RPMI8226 (cell line): ENCODE measurements at regions not wholly inside any gene's neighbourhood (a gene's known extent, or its start where the extent isn't known, plus 50 kb on each side); places are given as distances from the start of the nearest gene placed in this dataset.

Source experiments
- DNase-seq: peaks from one replicate; pipeline ENCODE4 v3.0.0-alpha.2; 2015

- DNase-seq, result peak; percentile 89
Observed at GRCh38 chr12:66066137-66066928, 64.2 kb downstream of the LLPH start.

GRCh38 chr12:66065641-66066136 lies 64.9 kb downstream of the LLPH start:
- DNase-seq, result no peak

- DNase-seq, result no peak
Observed at GRCh38 chr12:66065150-66065549, 65.4 kb downstream of the LLPH start.

GRCh38 chr12:66063916-66064315 lies 66.6 kb downstream of the LLPH start:
- DNase-seq, result no peak

GRCh38 chr12:66062290-66062625 lies 68.3 kb downstream of the LLPH start:
- DNase-seq, result no peak

GRCh38 chr12:66061557-66062289 lies 68.8 kb downstream of the LLPH start:
- no peak for DNase-seq

- no peak for DNase-seq
Observed at GRCh38 chr12:66061076-66061475, 69.5 kb downstream of the LLPH start.

GRCh38 chr12:66060163-66060907 lies 70.2 kb downstream of the LLPH start:
- no peak for DNase-seq

GRCh38 chr12:66059666-66060065 lies 70.9 kb downstream of the LLPH start:
- no peak for DNase-seq

GRCh38 chr12:66058554-66058953 lies 72.0 kb downstream of the LLPH start:
- no peak for DNase-seq

GRCh38 chr12:66055837-66056319 lies 74.7 kb downstream of the LLPH start:
- DNase-seq, result peak; percentile 52

- DNase-seq, result no peak
Observed at GRCh38 chr12:66052988-66053615, 77.4 kb downstream of the LLPH start.

GRCh38 chr12:66051361-66051760 lies 79.2 kb downstream of the LLPH start:
- DNase-seq, result no peak

- no peak for DNase-seq
Observed at GRCh38 chr12:66050610-66051009, 79.9 kb downstream of the LLPH start.

GRCh38 chr12:66050283-66050576 lies 80.3 kb downstream of the LLPH start:
- DNase-seq, result no peak

GRCh38 chr12:66049538-66050282 lies 80.8 kb downstream of the LLPH start:
- no peak for DNase-seq

GRCh38 chr12:66048835-66049537 lies 81.6 kb downstream of the LLPH start:
- no peak for DNase-seq

- DNase-seq, result no peak
Observed at GRCh38 chr12:66048218-66048834, 82.2 kb downstream of the LLPH start.

- no peak for DNase-seq
Observed at GRCh38 chr12:66047411-66048021, 83.0 kb downstream of the LLPH start.

GRCh38 chr12:66045506-66045905 lies 85.0 kb downstream of the LLPH start:
- no peak for DNase-seq

GRCh38 chr12:66044731-66045130 lies 85.8 kb downstream of the LLPH start:
- no peak for DNase-seq
